ENCODE measurements at regions not wholly inside any gene's neighbourhood (a gene's known extent, or its start where the extent isn't known, plus 50 kb on each side); places are given as distances from the start of the nearest gene placed in this dataset.

- TF ChIP-seq CTCF (IDR thresholded peaks at IDR 0.05; ENCODE audit: low read depth, low read length, poor library complexity, severe bottlenecking) (no peak), EZH2phosphoT487 (IDR thresholded peaks at IDR 0.05; ENCODE audit: borderline replicate concordance, low read length) (no peak)
Measured at GRCh38 chr16:9661336-9662017, 520.8 kb downstream of the GRIN2A start.

Measured in DOHH2 (cell line).